ENCODE measurements at regions not wholly inside any gene's neighbourhood (a gene's known extent, or its start where the extent isn't known, plus 50 kb on each side); places are given as distances from the start of the nearest gene placed in this dataset.

DNA sequence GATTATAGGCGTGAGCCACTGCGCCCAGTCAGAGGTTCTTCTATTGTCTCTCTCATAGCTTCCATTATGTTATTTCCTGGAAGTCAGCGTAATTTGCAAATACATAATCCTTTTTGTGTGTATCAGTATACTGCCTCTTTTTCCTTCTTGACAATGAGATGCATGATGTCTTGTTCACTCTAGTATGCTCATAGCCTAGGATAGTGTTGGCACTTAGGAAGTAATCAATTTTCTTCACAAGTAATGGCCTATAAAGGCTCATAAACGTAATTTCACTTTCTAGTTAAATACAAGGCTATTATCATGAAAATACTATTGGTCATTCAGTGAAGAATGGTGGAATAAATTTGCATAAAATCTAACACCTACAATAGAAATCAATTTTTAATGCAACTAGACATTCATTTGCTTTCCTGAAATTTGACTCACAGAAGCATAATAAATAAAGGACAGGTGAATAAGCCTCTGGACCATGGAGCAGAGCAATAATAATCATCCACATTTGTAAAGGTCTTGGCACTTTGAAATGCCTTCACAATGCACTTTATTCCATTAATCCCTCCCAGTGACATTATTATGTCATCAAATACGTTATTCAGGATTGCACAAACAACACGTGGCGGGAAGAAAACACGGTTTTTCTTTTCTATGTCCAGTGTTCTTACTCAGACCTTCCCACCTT lies 366.9 kb upstream of the BTBD3 start:
- H3K36me3 ChIP-seq, result no peaks in the 10 kb centered on the region
- no peak for ATAC-seq
- no peaks in the 10 kb centered on the region for H3K4me1 ChIP-seq
- 72 to 82% methylated on average over 8 of the region's 8 CpGs for WGBS, 2 donors (ENCODE audit: low coverage in 1 of 2)
- no peak overlapping the region for H3K4me3 ChIP-seq
- H3K9me3 ChIP-seq, result no peaks in the 10 kb centered on the region
- no peak for TF ChIP-seq POLR2AphosphoS5 (IDR thresholded peaks at IDR 0.05)
- TF ChIP-seq POLR2A (IDR thresholded peaks at IDR 0.05), result no peak
- TF ChIP-seq EP300 (IDR thresholded peaks at IDR 0.05), result no peak
- TF ChIP-seq, protein P1, sequence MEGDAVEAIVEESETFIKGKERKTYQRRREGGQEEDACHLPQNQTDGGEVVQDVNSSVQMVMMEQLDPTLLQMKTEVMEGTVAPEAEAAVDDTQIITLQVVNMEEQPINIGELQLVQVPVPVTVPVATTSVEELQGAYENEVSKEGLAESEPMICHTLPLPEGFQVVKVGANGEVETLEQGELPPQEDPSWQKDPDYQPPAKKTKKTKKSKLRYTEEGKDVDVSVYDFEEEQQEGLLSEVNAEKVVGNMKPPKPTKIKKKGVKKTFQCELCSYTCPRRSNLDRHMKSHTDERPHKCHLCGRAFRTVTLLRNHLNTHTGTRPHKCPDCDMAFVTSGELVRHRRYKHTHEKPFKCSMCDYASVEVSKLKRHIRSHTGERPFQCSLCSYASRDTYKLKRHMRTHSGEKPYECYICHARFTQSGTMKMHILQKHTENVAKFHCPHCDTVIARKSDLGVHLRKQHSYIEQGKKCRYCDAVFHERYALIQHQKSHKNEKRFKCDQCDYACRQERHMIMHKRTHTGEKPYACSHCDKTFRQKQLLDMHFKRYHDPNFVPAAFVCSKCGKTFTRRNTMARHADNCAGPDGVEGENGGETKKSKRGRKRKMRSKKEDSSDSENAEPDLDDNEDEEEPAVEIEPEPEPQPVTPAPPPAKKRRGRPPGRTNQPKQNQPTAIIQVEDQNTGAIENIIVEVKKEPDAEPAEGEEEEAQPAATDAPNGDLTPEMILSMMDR (IDR thresholded peaks at IDR 0.05), result no peak
- H3K27me3 ChIP-seq, result no peaks in the 10 kb centered on the region
- no peak overlapping the region for H3K27ac ChIP-seq

DNA sequence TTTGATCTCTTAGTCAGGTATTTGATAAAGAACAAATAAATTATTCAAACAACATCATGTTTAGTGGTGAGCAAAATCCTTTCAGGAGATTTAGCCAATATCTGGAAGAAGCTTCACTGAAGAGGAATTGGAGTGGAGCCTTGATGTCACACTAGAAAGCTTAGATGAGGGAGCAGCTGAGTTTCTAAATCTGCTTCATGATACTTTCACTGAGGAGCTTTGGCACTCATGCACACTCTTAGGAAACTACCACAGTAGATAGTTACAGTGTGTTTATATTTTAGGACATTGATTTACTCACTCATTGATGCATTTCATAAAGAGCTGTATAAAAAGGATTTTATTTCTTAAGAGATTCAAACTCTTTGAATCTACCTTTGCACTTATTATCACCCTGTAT lies 366.2 kb upstream of the BTBD3 start:
- Histone ChIP-seq H3K36me3 (no peaks in the 10 kb centered on the region), H3K4me3 (no peak overlapping the region), H3K4me1 (no peaks in the 10 kb centered on the region), H3K27me3 (no peaks in the 10 kb centered on the region), H3K9me3 (no peaks in the 10 kb centered on the region), H3K27ac (no peak overlapping the region)
- ATAC-seq, result no peak
- TF ChIP-seq POLR2AphosphoS5 (IDR thresholded peaks at IDR 0.05) (no peak), EP300 (IDR thresholded peaks at IDR 0.05) (no peak), POLR2A (IDR thresholded peaks at IDR 0.05) (no peak)
- TF ChIP-seq, protein P1 (IDR thresholded peaks at IDR 0.05), result no peak

DNA sequence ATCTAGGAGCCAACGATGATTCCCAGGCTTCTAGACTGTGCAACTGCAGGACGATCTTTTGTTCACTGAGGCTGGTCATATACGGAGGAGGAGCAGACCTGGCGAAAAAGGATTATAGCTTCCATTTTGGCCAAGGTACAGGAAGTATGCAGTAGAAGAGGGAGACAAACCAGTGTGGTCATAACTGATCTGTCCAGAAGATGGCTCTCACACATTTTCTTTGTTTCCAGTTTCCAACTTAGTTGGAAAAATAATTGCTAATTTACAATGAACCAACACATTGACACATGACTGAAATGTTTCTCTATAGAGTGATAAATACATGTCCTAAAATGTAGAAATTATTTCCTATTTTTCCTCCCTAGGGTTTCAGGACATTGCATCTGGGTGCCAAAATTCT lies 364.1 kb upstream of the BTBD3 start:
- H3K4me3 ChIP-seq, result no peak overlapping the region

DNA sequence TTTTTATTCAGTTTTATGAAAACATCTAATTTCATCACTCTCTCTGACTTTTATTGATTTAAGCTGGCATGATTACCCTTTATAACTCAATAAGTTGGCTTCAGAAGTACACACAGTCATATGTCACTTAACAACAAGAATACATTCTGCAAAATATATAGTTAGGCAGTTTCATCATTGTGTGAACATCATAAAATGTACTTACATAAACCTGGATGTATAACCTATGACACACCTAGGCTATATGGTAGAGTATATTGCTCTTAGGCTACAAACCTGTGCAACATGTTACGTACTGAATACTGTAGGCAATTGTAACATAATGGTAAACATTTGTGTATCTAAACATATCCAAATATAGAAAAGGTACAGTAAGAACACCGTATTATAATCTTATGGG lies 362.2 kb upstream of the BTBD3 start:
- 86 to 87% methylated on average over 2 of the region's 2 CpGs for WGBS, 2 donors (ENCODE audit: low coverage in 1 of 2)
- H3K4me1 ChIP-seq, result no peaks in the 10 kb centered on the region
- TF ChIP-seq POLR2A (IDR thresholded peaks at IDR 0.05) (no peak), EP300 (IDR thresholded peaks at IDR 0.05) (no peak), POLR2AphosphoS5 (IDR thresholded peaks at IDR 0.05) (no peak)
- TF ChIP-seq, protein P1 (IDR thresholded peaks at IDR 0.05), result no peak
- H3K27me3 ChIP-seq, result no peaks in the 10 kb centered on the region
- H3K36me3 ChIP-seq, result no peaks in the 10 kb centered on the region
- no peaks in the 10 kb centered on the region for H3K9me3 ChIP-seq
- no peak overlapping the region for H3K4me3 ChIP-seq
- no peak overlapping the region for H3K27ac ChIP-seq
- ATAC-seq, result no peak

More for the DNA sequence above, 364.1 kb upstream of the BTBD3 start:
- Histone ChIP-seq H3K36me3 (no peaks in the 10 kb centered on the region), H3K27ac (no peak overlapping the region), H3K4me1 (no peaks in the 10 kb centered on the region), H3K9me3 (no peaks in the 10 kb centered on the region), H3K27me3 (no peaks in the 10 kb centered on the region)
- TF ChIP-seq, protein P1 (IDR thresholded peaks at IDR 0.05), result no peak
- TF ChIP-seq POLR2A (IDR thresholded peaks at IDR 0.05), result no peak
- no peak for TF ChIP-seq EP300 (IDR thresholded peaks at IDR 0.05)
- TF ChIP-seq POLR2AphosphoS5 (IDR thresholded peaks at IDR 0.05), result no peak
- ATAC-seq, result no peak
- 73 to 81% methylated on average over 4 of the region's 4 CpGs for WGBS, 2 donors (ENCODE audit: low coverage in 1 of 2)

DNA sequence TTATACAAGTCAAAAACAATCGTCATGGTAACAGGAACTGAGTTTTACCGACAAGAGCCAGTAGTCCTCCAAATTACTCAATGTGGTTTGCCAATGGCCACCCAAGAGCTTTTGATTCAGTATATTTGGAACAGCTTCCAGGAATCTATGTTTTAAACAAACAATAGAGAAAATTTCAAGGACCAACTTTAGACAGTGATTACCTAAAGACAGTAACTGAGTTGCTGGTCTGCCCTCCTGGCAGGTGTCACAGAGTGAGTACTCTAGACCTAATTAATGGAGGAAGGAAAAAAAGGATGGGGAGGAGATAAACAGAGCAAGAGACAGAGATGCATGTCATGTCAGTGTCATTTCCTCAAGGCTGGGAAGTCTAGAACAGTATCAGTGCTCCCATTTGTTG lies 361.3 kb upstream of the BTBD3 start:
- Histone ChIP-seq H3K9me3 (no peaks in the 10 kb centered on the region), H3K27me3 (no peaks in the 10 kb centered on the region), H3K4me1 (no peaks in the 10 kb centered on the region), H3K36me3 (no peaks in the 10 kb centered on the region), H3K27ac (no peak overlapping the region), H3K4me3 (no peak overlapping the region)
- TF ChIP-seq POLR2A (IDR thresholded peaks at IDR 0.05) (no peak), EP300 (IDR thresholded peaks at IDR 0.05) (no peak), POLR2AphosphoS5 (IDR thresholded peaks at IDR 0.05) (no peak)
- TF ChIP-seq, protein P1 (IDR thresholded peaks at IDR 0.05), result no peak
- no peak for ATAC-seq
- 48 to 60% methylated on average over 2 of the region's 2 CpGs for WGBS, 2 donors (ENCODE audit: low coverage in 1 of 2)
